Medulla oblongata (tissue), 1 donor: ENCODE measurements at regions not wholly inside any gene's neighbourhood (a gene's known extent, or its start where the extent isn't known, plus 50 kb on each side); places are given as distances from the start of the nearest gene placed in this dataset.
A peak's percentile ranks its signal among the peaks of the same experiment; 100 is the strongest.

Experiments
- DNase-seq: peaks from one replicate; pipeline ENCODE4 v3.0.0-alpha.2; 2015; ENCODE audit errors: extremely low spot score

DNA sequence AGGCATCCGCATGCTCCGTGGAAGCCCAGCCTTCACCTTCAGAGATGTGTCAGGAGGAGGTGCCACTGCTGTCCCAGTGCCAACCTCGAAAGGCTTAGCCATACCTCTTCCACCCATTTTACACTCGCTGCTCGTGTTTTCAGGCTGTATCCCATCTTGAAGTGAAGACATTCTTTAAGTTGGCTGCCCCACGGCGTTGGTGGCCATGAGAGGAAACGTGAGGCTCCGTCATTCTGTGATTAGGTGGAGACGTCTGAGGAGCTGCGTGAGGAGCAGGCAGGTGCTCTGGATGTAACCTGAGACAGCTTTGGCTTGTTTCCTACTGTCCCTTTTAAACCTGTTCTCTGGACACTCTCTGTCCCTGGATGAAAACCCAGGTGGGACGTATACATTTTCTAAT lies 159.9 kb upstream of the RNF32 start:
- no peak for DNase-seq

DNA sequence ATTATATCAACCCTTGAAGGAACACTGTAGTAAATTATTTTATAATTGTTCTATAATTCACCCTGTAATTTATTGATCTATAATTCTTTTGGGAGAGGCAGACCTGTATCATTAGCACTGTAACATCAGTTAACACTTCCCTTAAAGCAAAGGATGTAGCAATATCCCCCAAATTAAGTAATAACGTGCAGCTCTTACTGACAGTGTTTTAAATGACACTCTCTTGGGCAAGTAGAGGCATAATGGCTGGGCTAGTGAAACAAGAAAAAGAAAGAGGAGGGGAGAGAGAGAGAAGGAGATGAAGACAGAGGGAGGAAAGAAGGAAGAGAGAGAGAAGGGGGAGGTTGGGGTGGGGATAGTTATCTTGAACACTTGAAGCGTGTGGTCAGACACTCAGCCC lies 161.0 kb upstream of the RNF32 start:
- DNase-seq: no peak

GRCh38 chr7:156478486-156478885 lies 162.1 kb upstream of the RNF32 start:
- DNase-seq: no peak

- no peak for DNase-seq
These were observed 164.9 kb upstream of the RNF32 start for GRCh38 chr7:156475666-156476065.

DNA sequence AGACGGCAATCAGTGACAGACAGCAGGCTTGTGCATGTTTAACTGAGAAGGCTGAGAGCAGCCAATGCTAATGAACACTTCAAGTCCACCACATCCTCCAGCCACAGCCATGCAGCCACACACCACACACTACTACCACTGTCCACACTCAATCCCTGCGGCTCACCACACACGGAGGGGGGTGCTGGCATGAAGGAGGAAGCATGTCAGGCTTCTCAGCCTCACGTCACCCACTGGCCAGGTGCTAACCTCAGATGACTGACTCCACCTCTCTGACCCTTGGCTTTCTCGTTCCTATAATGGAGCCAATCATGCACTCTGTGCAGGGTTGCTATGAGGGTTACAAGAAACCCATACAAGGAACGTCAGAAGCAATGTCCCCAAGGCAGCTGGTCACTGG lies 165.4 kb upstream of the RNF32 start:
- no peak for DNase-seq

DNA sequence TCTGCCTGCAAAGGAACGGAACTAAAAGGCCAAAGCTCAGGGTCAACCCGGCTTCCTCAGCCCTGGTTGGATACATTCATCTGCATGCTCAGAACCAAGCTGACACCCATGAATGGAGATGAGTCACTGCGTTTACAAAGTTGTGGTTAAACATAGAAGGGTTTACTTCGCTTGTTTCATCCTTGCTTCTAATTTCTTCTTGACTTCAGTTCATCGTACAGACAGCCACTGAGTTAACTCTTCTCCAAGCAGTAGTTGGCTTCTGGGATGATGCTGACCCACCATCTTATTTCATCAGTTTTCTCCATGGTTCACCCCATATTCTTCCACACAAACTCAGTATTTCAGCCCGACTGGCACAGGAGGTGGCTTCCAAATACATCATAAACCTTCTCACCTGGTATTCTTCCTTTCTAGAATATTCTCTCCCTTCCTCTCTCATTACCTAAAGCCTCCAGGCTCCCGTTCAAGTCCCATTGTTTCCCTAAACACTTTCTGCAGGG lies 166.3 kb upstream of the RNF32 start:
- DNase-seq: no peak

DNA sequence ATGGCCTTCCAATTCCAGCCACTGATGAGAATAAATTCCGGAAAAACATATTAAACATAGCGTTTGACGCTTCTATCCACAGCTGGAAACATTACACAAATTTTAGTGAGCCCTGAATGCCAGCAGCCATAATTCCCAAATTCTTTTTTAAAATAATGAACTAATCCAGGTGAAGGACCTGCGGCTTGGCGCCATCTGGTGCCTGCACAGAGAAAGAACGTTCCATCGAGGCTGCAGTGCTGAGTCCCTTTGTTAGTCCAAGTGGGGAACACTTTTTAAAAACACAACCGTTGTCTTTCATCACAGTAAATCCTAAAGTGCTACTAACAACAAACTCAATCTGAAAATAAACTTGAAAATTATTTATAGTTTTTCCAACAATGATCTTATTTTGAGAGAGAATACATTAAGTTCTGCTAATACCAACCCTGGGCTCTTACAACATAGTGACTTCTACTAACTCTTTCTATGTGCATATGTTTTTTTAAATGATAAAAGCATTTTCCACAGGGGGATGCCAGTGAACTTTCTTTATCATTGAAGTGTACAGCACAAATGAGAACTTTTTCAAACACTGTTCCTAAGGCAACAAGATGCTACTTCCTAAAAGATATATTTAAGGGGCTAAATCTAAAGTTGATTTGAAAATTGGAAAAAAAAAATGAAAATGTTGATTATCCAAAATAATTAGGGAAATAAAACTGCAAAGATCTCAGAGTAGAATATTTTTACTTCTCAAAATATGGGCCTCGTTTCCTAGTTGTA lies 166.9 kb upstream of the RNF32 start:
- peak; percentile 44 for DNase-seq

- DNase-seq: no peak
These were observed 168.3 kb upstream of the RNF32 start for GRCh38 chr7:156472267-156472666.

GRCh38 chr7:156470399-156471320 lies 169.9 kb upstream of the RNF32 start:
- no peak for DNase-seq

DNA sequence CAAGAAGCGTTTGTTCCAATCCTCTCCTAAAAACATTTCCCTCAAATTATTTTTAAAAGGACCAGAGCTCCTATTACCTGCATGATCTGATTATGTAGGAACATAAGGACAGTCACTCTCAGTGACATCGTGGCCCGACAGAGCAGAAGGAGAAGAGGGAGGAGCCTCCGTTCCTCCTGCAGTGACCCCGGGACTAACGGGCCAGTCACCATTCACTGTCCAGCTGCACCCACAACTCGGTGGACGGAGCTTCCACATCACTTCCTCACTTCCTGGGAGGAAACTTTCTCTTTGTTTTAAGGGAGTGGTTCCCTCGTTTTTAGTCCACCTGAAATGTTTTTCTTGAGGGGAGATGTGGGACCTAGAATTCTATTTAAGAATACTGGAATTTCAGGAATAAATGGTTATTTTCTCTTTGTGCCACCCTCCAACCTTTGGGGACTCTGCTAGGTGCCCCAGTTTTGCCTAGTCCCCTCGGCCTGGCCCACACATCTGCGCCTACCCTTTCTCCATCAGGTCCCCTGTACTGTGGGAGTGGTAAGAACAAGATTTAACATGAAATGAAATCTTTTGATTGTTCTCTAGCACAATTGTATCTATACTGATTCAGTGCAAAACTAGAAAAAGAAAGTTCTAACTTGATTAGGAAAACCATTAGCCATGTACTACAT lies 173.5 kb upstream of the RNF32 start:
- no peak for DNase-seq

DNA sequence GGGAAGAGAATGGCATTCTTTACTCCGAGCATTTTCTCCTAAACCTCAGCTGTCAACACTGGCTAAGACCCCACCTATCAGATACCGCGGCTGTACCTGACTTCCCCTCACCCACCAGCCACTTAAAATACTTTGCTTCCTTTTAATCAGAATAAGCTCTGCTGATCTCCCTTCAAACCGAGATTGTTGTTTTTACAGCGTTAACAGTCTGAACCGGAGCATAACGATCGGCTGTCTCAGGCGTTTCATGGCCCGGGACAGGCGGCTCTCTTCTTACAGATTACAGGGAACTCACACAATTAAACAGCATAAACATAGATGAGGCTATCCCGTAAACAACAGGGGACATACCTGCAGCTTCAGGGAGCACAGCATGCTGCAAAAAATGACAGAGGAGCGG lies 174.3 kb upstream of the RNF32 start:
- no peak for DNase-seq

- DNase-seq: no peak
These were observed 175.4 kb upstream of the RNF32 start for GRCh38 chr7:156465186-156465585.

DNA sequence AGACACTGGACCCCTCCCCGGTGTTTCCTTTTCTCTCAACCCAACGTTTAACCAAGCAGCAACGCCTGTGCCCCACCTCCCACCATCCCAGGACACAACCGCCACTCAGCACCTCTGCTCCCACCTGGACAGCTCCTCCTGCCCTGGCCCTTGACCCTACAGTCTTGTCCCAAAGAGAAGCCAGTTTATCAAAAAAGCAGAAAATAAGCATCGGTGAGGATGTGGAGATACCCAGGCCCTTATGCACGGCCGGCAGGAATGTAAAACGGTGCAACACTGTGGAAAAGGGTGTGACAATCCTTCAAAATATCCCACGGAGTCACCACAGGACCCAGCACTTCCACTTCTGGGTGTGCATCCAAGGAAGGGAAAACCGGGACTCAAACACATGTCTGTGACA lies 176.2 kb upstream of the RNF32 start:
- no peak for DNase-seq

- DNase-seq: no peak
These were observed 177.3 kb upstream of the RNF32 start for GRCh38 chr7:156463280-156463679.

DNA sequence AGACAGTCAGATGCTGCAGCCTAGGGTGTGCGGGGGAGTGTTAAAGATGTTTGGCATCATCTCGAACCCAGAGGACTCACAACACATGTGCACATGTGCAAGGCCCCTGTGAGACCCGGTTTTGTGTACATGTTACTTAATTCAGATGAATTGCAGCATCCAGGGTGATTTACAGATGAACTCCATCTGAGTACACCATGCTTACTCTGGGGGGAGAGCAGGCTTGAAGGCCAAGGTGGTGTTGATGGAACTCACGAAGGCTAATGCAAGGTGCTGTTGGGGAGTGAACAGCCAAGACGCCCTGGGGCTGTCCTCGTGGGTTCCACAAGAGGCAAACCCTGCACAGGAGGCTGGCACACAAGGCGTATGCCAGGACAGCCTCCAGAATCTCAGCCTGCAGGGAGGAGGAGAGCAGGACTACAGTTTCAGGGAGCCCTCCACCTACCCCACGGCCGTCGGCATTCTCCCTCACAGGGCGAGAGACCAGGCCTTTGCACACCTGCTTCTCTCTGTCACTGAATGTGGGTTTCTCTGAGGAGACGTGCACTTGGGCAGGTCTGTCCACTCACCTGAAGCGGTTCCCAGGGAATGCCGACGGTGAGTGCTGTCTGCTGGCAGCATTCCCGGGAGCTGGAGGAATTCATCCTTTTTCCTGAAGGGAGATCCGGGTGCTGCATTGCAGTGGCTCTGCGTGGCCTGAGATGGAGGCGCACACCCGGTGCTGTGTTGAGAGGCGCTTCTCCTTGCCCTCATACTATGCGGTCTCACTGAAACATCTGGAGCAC lies 178.5 kb upstream of the RNF32 start:
- DNase-seq: no peak

- DNase-seq: no peak
These were observed 179.5 kb upstream of the RNF32 start for GRCh38 chr7:156460858-156461627.

DNA sequence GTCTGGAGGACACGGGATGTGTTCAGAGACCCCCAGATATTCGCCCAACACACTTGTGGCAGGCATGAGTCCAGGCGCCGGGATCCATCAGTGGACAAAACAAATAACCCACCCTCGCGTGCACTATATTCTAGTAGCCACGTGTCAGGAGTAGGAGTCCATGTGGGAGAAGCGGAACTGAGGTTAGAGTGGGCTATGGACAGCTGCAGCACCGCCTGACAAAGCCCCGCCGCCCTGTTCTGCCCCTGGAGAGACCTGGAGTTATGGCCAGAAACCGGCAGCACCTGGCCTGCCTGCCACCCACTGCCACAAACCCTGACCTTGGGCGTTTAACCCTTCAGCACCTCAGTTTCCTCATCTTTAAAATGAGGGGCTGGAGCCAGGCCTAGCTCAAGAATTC lies 181.0 kb upstream of the RNF32 start:
- no peak for DNase-seq

DNA sequence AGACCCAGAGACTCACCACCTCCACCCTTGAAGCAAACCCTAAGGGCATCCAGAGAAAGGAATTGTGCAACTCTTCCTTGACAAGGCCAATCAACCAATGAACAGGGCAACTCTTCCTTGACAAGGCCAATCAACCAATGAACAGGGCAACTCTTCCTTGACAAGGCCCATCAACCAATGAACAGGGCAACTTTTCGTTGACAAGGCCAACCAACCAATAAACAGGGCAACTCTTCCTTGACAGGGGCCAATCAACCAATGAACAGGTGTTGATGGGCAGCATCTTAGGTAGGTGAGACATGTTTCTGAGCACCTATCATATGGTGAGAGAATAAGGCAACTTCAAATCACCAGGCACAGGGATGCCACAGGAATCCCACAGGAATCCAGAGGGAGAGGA lies 181.5 kb upstream of the RNF32 start:
- no peak for DNase-seq

DNA sequence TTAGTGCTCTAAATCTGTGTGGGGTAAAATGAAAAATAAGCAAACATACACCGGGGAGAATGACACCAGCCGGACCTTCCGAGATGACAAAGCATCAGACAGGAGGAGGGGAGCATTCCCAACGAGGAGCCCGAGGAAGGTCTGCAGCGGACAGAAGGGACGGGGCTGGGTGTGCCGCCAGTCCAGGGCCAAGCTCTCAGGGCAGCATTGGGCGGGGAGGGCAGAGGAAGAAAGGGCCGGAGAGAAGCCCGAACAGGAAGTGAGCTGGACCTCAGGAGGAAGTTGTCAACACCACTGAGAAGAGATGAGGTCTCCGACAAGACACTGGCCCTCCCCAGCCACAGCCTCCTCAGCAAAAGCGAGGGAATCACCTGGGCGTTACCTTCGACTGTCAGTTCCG lies 182.6 kb upstream of the RNF32 start:
- no peak for DNase-seq

GRCh38 chr7:156456503-156457115 lies 184.0 kb upstream of the RNF32 start:
- no peak for DNase-seq
